ENCODE measurements at regions not wholly inside any gene's neighbourhood (a gene's known extent, or its start where the extent isn't known, plus 50 kb on each side); places are given as distances from the start of the nearest gene placed in this dataset.

DNA sequence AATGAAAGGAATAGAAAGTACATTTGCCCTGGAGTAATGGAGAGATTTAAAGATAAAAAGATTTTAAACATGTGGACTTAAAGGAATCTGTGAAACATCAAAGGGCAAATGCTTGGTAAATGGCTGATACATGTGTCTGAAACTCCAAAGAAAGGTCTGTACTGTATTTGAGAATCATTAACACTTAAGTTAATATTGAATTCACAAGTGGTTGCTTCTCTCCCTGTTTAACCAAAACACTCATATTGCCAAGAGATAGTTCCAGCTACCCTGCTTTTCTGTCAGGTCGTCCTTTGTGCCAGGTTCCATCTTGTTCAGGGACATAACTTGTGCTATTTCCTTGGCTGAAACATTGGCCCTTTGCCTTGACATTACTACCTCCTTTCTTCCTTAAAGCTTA lies 171.3 kb upstream of the HS3ST5 start:
- intact Hi-C loops (cut with micrococcal nuclease; ENCODE audit: unreplicated experiment): no loop called here
- H3K27ac ChIP-seq (ENCODE audit: low read depth, low read length, poor library complexity, severe bottlenecking): no peak overlapping the region
- no peak for TF ChIP-seq EZH2 (IDR thresholded peaks at IDR 0.05; ENCODE audit: borderline replicate concordance, low read depth, low read length, poor library complexity, severe bottlenecking)
- TF ChIP-seq, protein P1, sequence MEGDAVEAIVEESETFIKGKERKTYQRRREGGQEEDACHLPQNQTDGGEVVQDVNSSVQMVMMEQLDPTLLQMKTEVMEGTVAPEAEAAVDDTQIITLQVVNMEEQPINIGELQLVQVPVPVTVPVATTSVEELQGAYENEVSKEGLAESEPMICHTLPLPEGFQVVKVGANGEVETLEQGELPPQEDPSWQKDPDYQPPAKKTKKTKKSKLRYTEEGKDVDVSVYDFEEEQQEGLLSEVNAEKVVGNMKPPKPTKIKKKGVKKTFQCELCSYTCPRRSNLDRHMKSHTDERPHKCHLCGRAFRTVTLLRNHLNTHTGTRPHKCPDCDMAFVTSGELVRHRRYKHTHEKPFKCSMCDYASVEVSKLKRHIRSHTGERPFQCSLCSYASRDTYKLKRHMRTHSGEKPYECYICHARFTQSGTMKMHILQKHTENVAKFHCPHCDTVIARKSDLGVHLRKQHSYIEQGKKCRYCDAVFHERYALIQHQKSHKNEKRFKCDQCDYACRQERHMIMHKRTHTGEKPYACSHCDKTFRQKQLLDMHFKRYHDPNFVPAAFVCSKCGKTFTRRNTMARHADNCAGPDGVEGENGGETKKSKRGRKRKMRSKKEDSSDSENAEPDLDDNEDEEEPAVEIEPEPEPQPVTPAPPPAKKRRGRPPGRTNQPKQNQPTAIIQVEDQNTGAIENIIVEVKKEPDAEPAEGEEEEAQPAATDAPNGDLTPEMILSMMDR (conservative IDR thresholded peaks at IDR 0.05; ENCODE audit: low read depth, low read length): no peak
- no peak overlapping the region for H3K4me3 ChIP-seq (ENCODE audit: low read depth, low read length, poor library complexity, severe bottlenecking)
- H3K27me3 ChIP-seq (replicated peaks; ENCODE audit: insufficient read depth, low read depth, low read length, poor library complexity): no peaks in the 10 kb centered on the region
- no peaks in the 10 kb centered on the region for H3K36me3 ChIP-seq (ENCODE audit: insufficient read depth, low read length, poor library complexity, severe bottlenecking)
- no peak for DNase-seq (ENCODE audit: low spot score)
- H3K9me3 ChIP-seq (ENCODE audit: low read depth, low read length, poor library complexity, severe bottlenecking): no peaks in the 10 kb centered on the region
- no peaks in the 10 kb centered on the region for H3K4me1 ChIP-seq (ENCODE audit: insufficient read depth, low read length, poor library complexity, severe bottlenecking)
- POLR2A ChIA-PET (ENCODE audit: low non-redundant PET): no interaction called here
- CTCF ChIA-PET: no interaction called here
- BruUV-seq (replicated peaks): no TSS peak

DNA sequence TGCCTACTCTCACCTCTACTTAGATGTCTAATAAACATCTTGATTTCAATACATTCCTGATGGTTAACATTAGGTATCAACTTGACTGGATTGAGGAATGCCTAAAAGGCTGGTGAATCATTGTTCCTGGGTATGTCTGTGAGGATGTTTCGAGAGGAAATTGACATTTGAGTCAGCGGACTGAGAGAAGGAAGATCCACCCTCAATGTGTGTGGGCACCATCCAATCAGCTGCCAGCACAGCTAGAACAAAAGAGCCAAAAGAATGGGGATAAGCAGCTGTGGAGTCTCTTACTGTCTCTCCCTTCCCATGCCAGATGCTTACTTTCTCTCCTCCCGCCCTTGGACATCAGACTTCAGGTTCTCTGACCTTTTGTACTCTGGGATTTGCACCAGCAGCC lies 128.6 kb upstream of the HS3ST5 start:
- no TSS peak for BruUV-seq (replicated peaks)
- Histone ChIP-seq H3K4me3 (ENCODE audit: low read depth, low read length, poor library complexity, severe bottlenecking) (no peak overlapping the region), H3K4me1 (ENCODE audit: insufficient read depth, low read length, poor library complexity, severe bottlenecking) (no peaks in the 10 kb centered on the region), H3K27ac (ENCODE audit: low read depth, low read length, poor library complexity, severe bottlenecking) (no peak overlapping the region), H3K36me3 (ENCODE audit: insufficient read depth, low read length, poor library complexity, severe bottlenecking) (no peaks in the 10 kb centered on the region), H3K9me3 (ENCODE audit: low read depth, low read length, poor library complexity, severe bottlenecking) (no peaks in the 10 kb centered on the region), H3K27me3 (replicated peaks; ENCODE audit: insufficient read depth, low read depth, low read length, poor library complexity) (no peaks in the 10 kb centered on the region)
- CTCF ChIA-PET: no interaction called here
- no peak for DNase-seq (ENCODE audit: low spot score)
- no peak for TF ChIP-seq EZH2 (IDR thresholded peaks at IDR 0.05; ENCODE audit: borderline replicate concordance, low read depth, low read length, poor library complexity, severe bottlenecking)
- TF ChIP-seq, protein P1 (conservative IDR thresholded peaks at IDR 0.05; ENCODE audit: low read depth, low read length): no peak
- intact Hi-C loops (cut with micrococcal nuclease; ENCODE audit: unreplicated experiment): no loop called here
- POLR2A ChIA-PET (ENCODE audit: low non-redundant PET): no interaction called here

DNA sequence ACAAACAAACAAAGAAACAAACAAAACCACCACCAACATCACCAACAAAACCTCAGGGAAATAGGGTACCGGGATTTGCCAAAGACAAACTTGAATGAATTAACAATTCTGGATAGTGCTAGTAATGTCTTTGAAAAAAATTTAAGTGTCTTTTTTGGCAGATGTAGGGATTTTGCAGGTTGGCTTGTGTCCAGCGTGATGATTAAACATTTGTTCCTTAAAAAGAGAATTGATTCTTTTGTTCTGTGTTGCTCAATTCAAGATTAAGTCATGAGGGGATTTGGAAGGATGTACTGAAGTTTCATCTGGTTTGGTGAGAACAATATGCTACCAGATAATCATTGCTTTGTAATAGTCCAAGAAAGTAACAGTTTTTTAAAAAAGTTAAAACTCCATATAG lies 125.1 kb upstream of the HS3ST5 start:
- no peaks in the 10 kb centered on the region for H3K4me1 ChIP-seq (ENCODE audit: insufficient read depth, low read length, poor library complexity, severe bottlenecking)
- H3K27me3 ChIP-seq (replicated peaks; ENCODE audit: insufficient read depth, low read depth, low read length, poor library complexity): no peaks in the 10 kb centered on the region
- TF ChIP-seq, protein P1 (conservative IDR thresholded peaks at IDR 0.05; ENCODE audit: low read depth, low read length): no peak
- no peak for TF ChIP-seq EZH2 (IDR thresholded peaks at IDR 0.05; ENCODE audit: borderline replicate concordance, low read depth, low read length, poor library complexity, severe bottlenecking)
- no TSS peak for BruUV-seq (replicated peaks)
- H3K9me3 ChIP-seq (ENCODE audit: low read depth, low read length, poor library complexity, severe bottlenecking): no peaks in the 10 kb centered on the region
- ChIA-PET CTCF (no interaction called here), POLR2A (ENCODE audit: low non-redundant PET) (no interaction called here)
- no peaks in the 10 kb centered on the region for H3K36me3 ChIP-seq (ENCODE audit: insufficient read depth, low read length, poor library complexity, severe bottlenecking)
- no peak overlapping the region for H3K27ac ChIP-seq (ENCODE audit: low read depth, low read length, poor library complexity, severe bottlenecking)
- no peak for DNase-seq (ENCODE audit: low spot score)
- no peak overlapping the region for H3K4me3 ChIP-seq (ENCODE audit: low read depth, low read length, poor library complexity, severe bottlenecking)
- intact Hi-C loops (cut with micrococcal nuclease; ENCODE audit: unreplicated experiment): no loop called here

Measured in A673 (cell line).